ENCODE measurements at regions not wholly inside any gene's neighbourhood (a gene's known extent, or its start where the extent isn't known, plus 50 kb on each side); places are given as distances from the start of the nearest gene placed in this dataset.

DNA sequence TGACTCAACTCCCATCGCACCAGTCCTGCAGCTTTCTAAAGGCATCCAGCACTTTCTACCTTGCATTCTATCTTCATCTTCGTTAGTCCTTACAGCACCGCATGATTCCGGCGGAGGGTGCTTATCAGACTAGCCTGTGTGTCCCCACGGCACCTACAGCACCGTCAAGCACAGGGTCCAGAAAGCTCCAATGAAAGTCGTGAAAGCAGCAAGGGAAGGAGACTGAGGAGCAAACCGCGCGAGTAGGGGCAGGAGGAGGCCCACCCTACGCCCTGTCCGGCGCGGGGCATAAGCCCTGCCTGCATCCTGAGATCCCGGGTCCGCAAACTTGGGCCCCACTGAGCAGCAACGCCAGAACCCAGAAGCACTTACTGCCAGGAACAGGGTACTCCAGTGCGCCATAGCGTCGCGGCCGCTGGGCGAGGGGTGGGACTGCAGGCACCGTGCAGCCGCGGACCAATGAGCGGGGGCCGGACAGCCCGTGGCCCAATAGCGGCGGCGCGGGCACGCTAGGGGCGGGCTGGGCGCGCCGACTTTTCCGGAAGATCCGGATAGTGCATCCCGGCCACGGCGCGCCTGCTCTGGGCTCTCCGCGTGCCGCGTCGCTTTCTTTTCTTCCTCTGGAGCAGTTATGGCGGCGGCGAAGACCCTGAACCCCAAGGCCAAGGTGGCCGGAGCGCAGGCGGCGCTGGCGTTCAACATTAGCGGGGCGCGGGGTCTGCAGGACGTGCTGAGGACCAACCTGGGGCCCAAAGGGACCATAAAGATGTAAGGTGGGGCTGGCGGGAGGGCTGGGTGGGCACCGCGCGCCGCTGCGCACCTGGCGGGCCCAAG lies 122.1 kb upstream of the VKORC1L1 start:
- TF ChIP-seq, protein P1, sequence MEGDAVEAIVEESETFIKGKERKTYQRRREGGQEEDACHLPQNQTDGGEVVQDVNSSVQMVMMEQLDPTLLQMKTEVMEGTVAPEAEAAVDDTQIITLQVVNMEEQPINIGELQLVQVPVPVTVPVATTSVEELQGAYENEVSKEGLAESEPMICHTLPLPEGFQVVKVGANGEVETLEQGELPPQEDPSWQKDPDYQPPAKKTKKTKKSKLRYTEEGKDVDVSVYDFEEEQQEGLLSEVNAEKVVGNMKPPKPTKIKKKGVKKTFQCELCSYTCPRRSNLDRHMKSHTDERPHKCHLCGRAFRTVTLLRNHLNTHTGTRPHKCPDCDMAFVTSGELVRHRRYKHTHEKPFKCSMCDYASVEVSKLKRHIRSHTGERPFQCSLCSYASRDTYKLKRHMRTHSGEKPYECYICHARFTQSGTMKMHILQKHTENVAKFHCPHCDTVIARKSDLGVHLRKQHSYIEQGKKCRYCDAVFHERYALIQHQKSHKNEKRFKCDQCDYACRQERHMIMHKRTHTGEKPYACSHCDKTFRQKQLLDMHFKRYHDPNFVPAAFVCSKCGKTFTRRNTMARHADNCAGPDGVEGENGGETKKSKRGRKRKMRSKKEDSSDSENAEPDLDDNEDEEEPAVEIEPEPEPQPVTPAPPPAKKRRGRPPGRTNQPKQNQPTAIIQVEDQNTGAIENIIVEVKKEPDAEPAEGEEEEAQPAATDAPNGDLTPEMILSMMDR (IDR thresholded peaks at IDR 0.05; ENCODE audit: insufficient read depth, low read length), result no peak
- TF ChIP-seq POLR2AphosphoS5 (IDR thresholded peaks at IDR 0.05; ENCODE audit: low read depth) (peak; percentile 87), GABPA (IDR thresholded peaks at IDR 0.05; ENCODE audit: low read depth) (peak; percentile 69), SPI1 (IDR thresholded peaks at IDR 0.05; ENCODE audit: borderline replicate concordance, low read depth) (no peak)
- TF ChIP-seq, protein P2, sequence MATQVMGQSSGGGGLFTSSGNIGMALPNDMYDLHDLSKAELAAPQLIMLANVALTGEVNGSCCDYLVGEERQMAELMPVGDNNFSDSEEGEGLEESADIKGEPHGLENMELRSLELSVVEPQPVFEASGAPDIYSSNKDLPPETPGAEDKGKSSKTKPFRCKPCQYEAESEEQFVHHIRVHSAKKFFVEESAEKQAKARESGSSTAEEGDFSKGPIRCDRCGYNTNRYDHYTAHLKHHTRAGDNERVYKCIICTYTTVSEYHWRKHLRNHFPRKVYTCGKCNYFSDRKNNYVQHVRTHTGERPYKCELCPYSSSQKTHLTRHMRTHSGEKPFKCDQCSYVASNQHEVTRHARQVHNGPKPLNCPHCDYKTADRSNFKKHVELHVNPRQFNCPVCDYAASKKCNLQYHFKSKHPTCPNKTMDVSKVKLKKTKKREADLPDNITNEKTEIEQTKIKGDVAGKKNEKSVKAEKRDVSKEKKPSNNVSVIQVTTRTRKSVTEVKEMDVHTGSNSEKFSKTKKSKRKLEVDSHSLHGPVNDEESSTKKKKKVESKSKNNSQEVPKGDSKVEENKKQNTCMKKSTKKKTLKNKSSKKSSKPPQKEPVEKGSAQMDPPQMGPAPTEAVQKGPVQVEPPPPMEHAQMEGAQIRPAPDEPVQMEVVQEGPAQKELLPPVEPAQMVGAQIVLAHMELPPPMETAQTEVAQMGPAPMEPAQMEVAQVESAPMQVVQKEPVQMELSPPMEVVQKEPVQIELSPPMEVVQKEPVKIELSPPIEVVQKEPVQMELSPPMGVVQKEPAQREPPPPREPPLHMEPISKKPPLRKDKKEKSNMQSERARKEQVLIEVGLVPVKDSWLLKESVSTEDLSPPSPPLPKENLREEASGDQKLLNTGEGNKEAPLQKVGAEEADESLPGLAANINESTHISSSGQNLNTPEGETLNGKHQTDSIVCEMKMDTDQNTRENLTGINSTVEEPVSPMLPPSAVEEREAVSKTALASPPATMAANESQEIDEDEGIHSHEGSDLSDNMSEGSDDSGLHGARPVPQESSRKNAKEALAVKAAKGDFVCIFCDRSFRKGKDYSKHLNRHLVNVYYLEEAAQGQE (IDR thresholded peaks at IDR 0.05; ENCODE audit: insufficient replicate concordance, low read depth), result peak; percentile 51

Measured in HL-60 (cell line).